ENCODE measurements at regions not wholly inside any gene's neighbourhood (a gene's known extent, or its start where the extent isn't known, plus 50 kb on each side); places are given as distances from the start of the nearest gene placed in this dataset.
"Not testable (repeated sequence)": the region's sequence is repeated elsewhere in the genome, so short reads cannot be mapped to it uniquely, and the experiment has no call there.

- Histone ChIP-seq H3K4me1 (ENCODE audit: insufficient read depth) (no peaks in the 10 kb centered on the region), H3K27ac (ENCODE audit: low read depth) (no peak overlapping the region), H3K4me3 (ENCODE audit: low read depth, low read length) (no peak overlapping the region), H3K36me3 (ENCODE audit: insufficient read depth) (no peaks in the 10 kb centered on the region)
- no peak for DNase-seq (ENCODE audit: extremely low spot score)
Observed at GRCh38 chr12:72876092-72876491, 603.9 kb downstream of the TRHDE start.

- no peaks in the 10 kb centered on the region for H3K4me1 ChIP-seq (ENCODE audit: insufficient read depth)
- no peak for DNase-seq (ENCODE audit: extremely low spot score)
- H3K27ac ChIP-seq (ENCODE audit: low read depth), result no peak overlapping the region
- 35% methylated on average over 1 of the region's 1 CpG for WGBS
- no peak overlapping the region for H3K4me3 ChIP-seq (ENCODE audit: low read depth, low read length)
- H3K36me3 ChIP-seq (ENCODE audit: insufficient read depth), result no peaks in the 10 kb centered on the region
Observed at GRCh38 chr12:72888693-72889092, 616.5 kb downstream of the TRHDE start.

GRCh38 chr12:72889791-72890190, 617.6 kb downstream of the TRHDE start:
- Histone ChIP-seq H3K4me1 (ENCODE audit: insufficient read depth) (no peaks in the 10 kb centered on the region), H3K4me3 (ENCODE audit: low read depth, low read length) (no peak overlapping the region), H3K27ac (ENCODE audit: low read depth) (no peak overlapping the region), H3K36me3 (ENCODE audit: insufficient read depth) (no peaks in the 10 kb centered on the region)
- DNase-seq (ENCODE audit: extremely low spot score), result no peak
- 52% methylated on average over 1 of the region's 1 CpG for WGBS

GRCh38 chr12:72901685-72902084, 629.5 kb downstream of the TRHDE start:
- 60% methylated on average over 1 of the region's 1 CpG for WGBS
- H3K27ac ChIP-seq (ENCODE audit: low read depth), result no peak overlapping the region

GRCh38 chr12:72925716-72926115, 653.5 kb downstream of the TRHDE start:
- no peak for DNase-seq (ENCODE audit: extremely low spot score)
- Histone ChIP-seq H3K36me3 (ENCODE audit: insufficient read depth) (no peaks in the 10 kb centered on the region), H3K4me3 (ENCODE audit: low read depth, low read length) (no peak overlapping the region), H3K27ac (ENCODE audit: low read depth) (no peak overlapping the region), H3K4me1 (ENCODE audit: insufficient read depth) (no peaks in the 10 kb centered on the region)
- WGBS, result 95% methylated on average over 2 of the region's 2 CpGs

More at GRCh38 chr12:72901685-72902084, 629.5 kb downstream of the TRHDE start:
- no peaks in the 10 kb centered on the region for H3K4me1 ChIP-seq (ENCODE audit: insufficient read depth)
- no peak for DNase-seq (ENCODE audit: extremely low spot score)
- no peak overlapping the region for H3K4me3 ChIP-seq (ENCODE audit: low read depth, low read length)
- H3K36me3 ChIP-seq (ENCODE audit: insufficient read depth), result no peaks in the 10 kb centered on the region

GRCh38 chr12:72931838-72932237, 659.7 kb downstream of the TRHDE start:
- H3K4me1 ChIP-seq (ENCODE audit: insufficient read depth); H3K36me3 ChIP-seq (ENCODE audit: insufficient read depth): not testable (repeated sequence)
- whole genome bisulfite sequencing, result 84% methylated on average over 7 of the region's 7 CpGs

GRCh38 chr12:72937486-72937885, 665.3 kb downstream of the TRHDE start:
- no peaks in the 10 kb centered on the region for H3K4me1 ChIP-seq (ENCODE audit: insufficient read depth)
- H3K4me3 ChIP-seq (ENCODE audit: low read depth, low read length), result no peak overlapping the region
- WGBS, result 89% methylated on average over 1 of the region's 1 CpG
- H3K36me3 ChIP-seq (ENCODE audit: insufficient read depth), result no peaks in the 10 kb centered on the region
- H3K27ac ChIP-seq (ENCODE audit: low read depth), result no peak overlapping the region
- no peak for DNase-seq (ENCODE audit: extremely low spot score)

More at GRCh38 chr12:72931838-72932237, 659.7 kb downstream of the TRHDE start:
- H3K27ac ChIP-seq (ENCODE audit: low read depth); H3K4me3 ChIP-seq (ENCODE audit: low read depth, low read length); DNase-seq (ENCODE audit: extremely low spot score): not testable (repeated sequence)

GRCh38 chr12:72957454-72957853, 685.3 kb downstream of the TRHDE start:
- WGBS, result 75% methylated on average over 3 of the region's 3 CpGs
- no peak for DNase-seq (ENCODE audit: extremely low spot score)
- H3K4me3 ChIP-seq (ENCODE audit: low read depth, low read length), result no peak overlapping the region

GRCh38 chr12:72966684-72967083, 694.5 kb downstream of the TRHDE start:
- H3K4me1 ChIP-seq (ENCODE audit: insufficient read depth), result no peaks in the 10 kb centered on the region
- DNase-seq (ENCODE audit: extremely low spot score), result no peak
- no peaks in the 10 kb centered on the region for H3K36me3 ChIP-seq (ENCODE audit: insufficient read depth)
- H3K27ac ChIP-seq (ENCODE audit: low read depth), result no peak overlapping the region
- no peak overlapping the region for H3K4me3 ChIP-seq (ENCODE audit: low read depth, low read length)
- 76% methylated on average over 3 of the region's 3 CpGs for WGBS

More at GRCh38 chr12:72957454-72957853, 685.3 kb downstream of the TRHDE start:
- Histone ChIP-seq H3K27ac (ENCODE audit: low read depth) (no peak overlapping the region), H3K36me3 (ENCODE audit: insufficient read depth) (no peaks in the 10 kb centered on the region), H3K4me1 (ENCODE audit: insufficient read depth) (no peaks in the 10 kb centered on the region)

- WGBS, result 93% methylated on average over 10 of the region's 10 CpGs
- Histone ChIP-seq H3K4me1 (ENCODE audit: insufficient read depth) (no peaks in the 10 kb centered on the region), H3K27ac (ENCODE audit: low read depth) (no peak overlapping the region)
Observed at GRCh38 chr12:72974954-72975555, 702.9 kb downstream of the TRHDE start.

GRCh38 chr12:72978999-72979398, 706.8 kb downstream of the TRHDE start:
- no peak for DNase-seq (ENCODE audit: extremely low spot score)
- Histone ChIP-seq H3K36me3 (ENCODE audit: insufficient read depth) (no peaks in the 10 kb centered on the region), H3K4me1 (ENCODE audit: insufficient read depth) (no peaks in the 10 kb centered on the region), H3K27ac (ENCODE audit: low read depth) (no peak overlapping the region), H3K4me3 (ENCODE audit: low read depth, low read length) (no peak overlapping the region)
- 93% methylated on average over 4 of the region's 4 CpGs for WGBS

More at GRCh38 chr12:72974954-72975555, 702.9 kb downstream of the TRHDE start:
- no peak for DNase-seq (ENCODE audit: extremely low spot score)
- Histone ChIP-seq H3K36me3 (ENCODE audit: insufficient read depth) (no peaks in the 10 kb centered on the region), H3K4me3 (ENCODE audit: low read depth, low read length) (no peak overlapping the region)

GRCh38 chr12:72982356-72982755, 710.2 kb downstream of the TRHDE start:
- no peak overlapping the region for H3K4me3 ChIP-seq (ENCODE audit: low read depth, low read length)
- no peak overlapping the region for H3K27ac ChIP-seq (ENCODE audit: low read depth)
- WGBS, result 85% methylated on average over 5 of the region's 5 CpGs
- no peak for DNase-seq (ENCODE audit: extremely low spot score)
- H3K36me3 ChIP-seq (ENCODE audit: insufficient read depth), result no peaks in the 10 kb centered on the region
- no peaks in the 10 kb centered on the region for H3K4me1 ChIP-seq (ENCODE audit: insufficient read depth)

- H3K27ac ChIP-seq (ENCODE audit: low read depth), result no peak overlapping the region
- no peak for DNase-seq (ENCODE audit: extremely low spot score)
- H3K4me1 ChIP-seq (ENCODE audit: insufficient read depth), result no peaks in the 10 kb centered on the region
- H3K36me3 ChIP-seq (ENCODE audit: insufficient read depth), result no peaks in the 10 kb centered on the region
- 72% methylated on average over 1 of the region's 1 CpG for WGBS
- no peak overlapping the region for H3K4me3 ChIP-seq (ENCODE audit: low read depth, low read length)
Observed at GRCh38 chr12:72986963-72987362, 714.8 kb downstream of the TRHDE start.

GRCh38 chr12:72989458-72989947, 717.3 kb downstream of the TRHDE start:
- Histone ChIP-seq H3K4me1 (ENCODE audit: insufficient read depth) (no peaks in the 10 kb centered on the region), H3K27ac (ENCODE audit: low read depth) (no peak overlapping the region), H3K4me3 (ENCODE audit: low read depth, low read length) (no peak overlapping the region), H3K36me3 (ENCODE audit: insufficient read depth) (no peaks in the 10 kb centered on the region)
- WGBS, result 26% methylated on average over 4 of the region's 4 CpGs
- peak; percentile 46 for DNase-seq (ENCODE audit: extremely low spot score)

- H3K36me3 ChIP-seq (ENCODE audit: insufficient read depth); H3K4me1 ChIP-seq (ENCODE audit: insufficient read depth); H3K4me3 ChIP-seq (ENCODE audit: low read depth, low read length); DNase-seq (ENCODE audit: extremely low spot score); H3K27ac ChIP-seq (ENCODE audit: low read depth): not testable (repeated sequence)
Observed at GRCh38 chr12:72995029-72995428, 722.9 kb downstream of the TRHDE start.

Measured in urinary bladder (tissue), 3 donors.